Peyer's patch (tissue), 4 donors: ENCODE measurements at regions not wholly inside any gene's neighbourhood (a gene's known extent, or its start where the extent isn't known, plus 50 kb on each side); places are given as distances from the start of the nearest gene placed in this dataset.

Source experiments
- POLR2A ChIP-seq, 2 donors: fragments of 450-650 bp; IDR thresholded peaks; one replicate each; pipeline ENCODE4 v1.5.1; 2017; ENCODE audit warnings: antibody characterized with exemption in 2 of 2, mild to moderate bottlenecking in 2 of 2, moderate library complexity in 2 of 2
- TF ChIP-seq, protein P1 (sequence below), 6 experiments: fragments of 450-650 bp in 4 of 6; fragments of 200-600 bp in 2 of 6; sonication (generic) in 1 of 6; IDR thresholded peaks; one replicate each; pipeline ENCODE4 v1.5.1; 2017 to 2019; ENCODE audit warnings: antibody characterized with exemption in 6 of 6, mild to moderate bottlenecking in 3 of 6, moderate library complexity in 1 of 6

DNA sequence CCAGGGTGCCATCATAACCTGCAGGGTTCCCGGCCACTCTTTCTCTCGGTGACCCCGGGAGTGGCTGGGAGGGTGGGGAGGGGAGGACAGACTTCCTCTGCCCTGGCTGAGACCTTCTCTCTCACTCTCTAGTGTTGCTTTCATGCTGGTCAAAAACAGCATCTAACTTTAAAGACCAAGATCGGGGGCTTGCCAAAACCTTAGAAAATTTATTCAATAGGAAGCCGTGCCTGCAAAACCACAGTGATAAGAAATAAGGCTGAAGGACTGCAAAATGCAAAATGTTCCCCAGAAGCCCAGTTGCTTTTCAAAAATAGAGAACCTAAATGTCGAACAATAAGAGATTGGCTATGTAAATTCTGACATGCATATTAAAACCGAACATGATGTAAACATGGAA is 344.0 kb downstream of the FOXL1 start:
- TF ChIP-seq, protein P1, sequence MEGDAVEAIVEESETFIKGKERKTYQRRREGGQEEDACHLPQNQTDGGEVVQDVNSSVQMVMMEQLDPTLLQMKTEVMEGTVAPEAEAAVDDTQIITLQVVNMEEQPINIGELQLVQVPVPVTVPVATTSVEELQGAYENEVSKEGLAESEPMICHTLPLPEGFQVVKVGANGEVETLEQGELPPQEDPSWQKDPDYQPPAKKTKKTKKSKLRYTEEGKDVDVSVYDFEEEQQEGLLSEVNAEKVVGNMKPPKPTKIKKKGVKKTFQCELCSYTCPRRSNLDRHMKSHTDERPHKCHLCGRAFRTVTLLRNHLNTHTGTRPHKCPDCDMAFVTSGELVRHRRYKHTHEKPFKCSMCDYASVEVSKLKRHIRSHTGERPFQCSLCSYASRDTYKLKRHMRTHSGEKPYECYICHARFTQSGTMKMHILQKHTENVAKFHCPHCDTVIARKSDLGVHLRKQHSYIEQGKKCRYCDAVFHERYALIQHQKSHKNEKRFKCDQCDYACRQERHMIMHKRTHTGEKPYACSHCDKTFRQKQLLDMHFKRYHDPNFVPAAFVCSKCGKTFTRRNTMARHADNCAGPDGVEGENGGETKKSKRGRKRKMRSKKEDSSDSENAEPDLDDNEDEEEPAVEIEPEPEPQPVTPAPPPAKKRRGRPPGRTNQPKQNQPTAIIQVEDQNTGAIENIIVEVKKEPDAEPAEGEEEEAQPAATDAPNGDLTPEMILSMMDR (IDR thresholded peaks at IDR 0.05): no peak
- TF ChIP-seq POLR2A (IDR thresholded peaks at IDR 0.05): no peak
